Activated CD4-positive, alpha-beta T cell treated with anti-CD3 and anti-CD28 coated beads for 36 hours (primary cell): ENCODE measurements at regions not wholly inside any gene's neighbourhood (a gene's known extent, or its start where the extent isn't known, plus 50 kb on each side); places are given as distances from the start of the nearest gene placed in this dataset.

Source experiments
- ATAC-seq: fragments of 200-7000 bp; cut with Tn5 transposase; one replicate; pipeline ENCODE4 v1.10.0; 2021; ENCODE audit warnings: mild to moderate bottlenecking, moderate library complexity
- CTCF ChIA-PET: fragments of 350-600 bp; sonication (Branson Sonifier 250); formaldehyde crosslinking; loops from one replicate; lab custom pipeline; 2021; ENCODE audit warnings: antibody characterized with exemption; lab: Charles Lee
- POLR2A ChIA-PET: fragments of 350-600 bp; sonication (Branson Sonifier 250); formaldehyde crosslinking; loops from one replicate; lab custom pipeline; 2021; ENCODE audit warnings: antibody characterized with exemption, inconsistent platforms; lab: Charles Lee
- DNase-seq: peaks from one replicate; pipeline ENCODE4 v3.0.0-alpha.2; 2020
- H3K27ac Mint-ChIP-seq: one replicate; pipeline ENCODE4 v1.8.0; 2021; ENCODE audit warnings: mixed read lengths
- H3K27me3 Mint-ChIP-seq: one replicate; pipeline ENCODE4 v1.8.0; 2021; ENCODE audit warnings: mixed read lengths
- H3K36me3 Mint-ChIP-seq: one replicate; pipeline ENCODE4 v1.8.0; 2021; ENCODE audit warnings: low read depth, mixed read lengths
- H3K4me1 Mint-ChIP-seq: one replicate; pipeline ENCODE4 v1.8.0; 2021; ENCODE audit warnings: mixed read lengths
- H3K4me3 Mint-ChIP-seq: one replicate; pipeline ENCODE4 v1.8.0; 2021; ENCODE audit warnings: mild to moderate bottlenecking, moderate library complexity, mixed read lengths
- H3K9me3 Mint-ChIP-seq: one replicate; pipeline ENCODE4 v1.8.0; 2021; ENCODE audit warnings: low read depth, mixed read lengths
- intact Hi-C, 2 experiments: fragments of 100-400 bp; cut with DNase I in 1 of 2; cut with micrococcal nuclease in 1 of 2; formaldehyde crosslinking; loops; one replicate each; pipeline versions ENCODE4 v1.14.2 to v1.15.1; 2022 to 2024; cut with DNase I, micrococcal nuclease

- DNase-seq (no peak), ATAC-seq (no peak)
- ChIA-PET CTCF (no interaction called here), POLR2A (interaction anchor here (0.6 kb wide), 1 partner anchor 168 kb away, joined by 5 read pairs; no protein-coding TSS in a partner anchor)
- intact Hi-C loops: loop anchor here in 1 of 2 experiments (5.0 kb wide), 1 partner anchor 225 kb away; the partner anchor contains the start of gene THBS1
- H3K9me3 Mint-ChIP-seq: no peaks in the 10 kb centered on the region
- peaks cover 10% of the 10 kb centered on the region for H3K27me3 Mint-ChIP-seq
- no peak overlapping the region for H3K4me3 Mint-ChIP-seq
- H3K27ac Mint-ChIP-seq: no peak overlapping the region
- no peaks in the 10 kb centered on the region for H3K4me1 Mint-ChIP-seq
- no peaks in the 10 kb centered on the region for H3K36me3 Mint-ChIP-seq
Observed at GRCh38 chr15:39357480-39358268, 223.2 kb upstream of the THBS1 start.

- no peak overlapping the region for H3K27ac Mint-ChIP-seq
- H3K9me3 Mint-ChIP-seq: no peaks in the 10 kb centered on the region
- no peak for ATAC-seq
- ChIA-PET CTCF (interaction anchor here (0.6 kb wide), 1 partner anchor 30 kb away, joined by 3 read pairs; no protein-coding TSS in a partner anchor), POLR2A (interaction anchor here (0.5 to 0.6 kb wide), 2 partner anchors 42 to 169 kb away, joined by 4 to 5 read pairs; no protein-coding TSS in a partner anchor)
- H3K27me3 Mint-ChIP-seq: peaks cover 13% of the 10 kb centered on the region
- no peak for DNase-seq
- no peaks in the 10 kb centered on the region for H3K4me1 Mint-ChIP-seq
- intact Hi-C loops: loop anchor here in 1 of 2 experiments (5.0 kb wide), 1 partner anchor 224 kb away; the partner anchor contains the start of gene THBS1
- no peaks in the 10 kb centered on the region for H3K36me3 Mint-ChIP-seq
- no peak overlapping the region for H3K4me3 Mint-ChIP-seq
Observed at GRCh38 chr15:39358441-39359041, 222.3 kb upstream of the THBS1 start.

GRCh38 chr15:39359771-39360170, 221.1 kb upstream of the THBS1 start:
- Mint-ChIP-seq H3K4me3 (no peak overlapping the region), H3K9me3 (no peaks in the 10 kb centered on the region), H3K36me3 (no peaks in the 10 kb centered on the region), H3K27ac (no peak overlapping the region), H3K4me1 (no peaks in the 10 kb centered on the region), H3K27me3 (peaks cover 17% of the 10 kb centered on the region)
- ATAC-seq: no peak
- intact Hi-C loops: loop anchor here in 1 of 2 experiments (5.0 kb wide), 1 partner anchor 223 kb away; the partner anchor contains the start of gene THBS1
- CTCF ChIA-PET: interaction anchor here (0.7 kb wide), 1 partner anchor 221 kb away, joined by 3 read pairs; the partner anchor contains the start of gene THBS1
- DNase-seq: no peak
- POLR2A ChIA-PET: interaction anchor here (0.7 kb wide), 1 partner anchor 116 kb away, joined by 5 read pairs; no protein-coding TSS in a partner anchor

GRCh38 chr15:39360452-39360851, 220.4 kb upstream of the THBS1 start:
- H3K36me3 Mint-ChIP-seq: no peaks in the 10 kb centered on the region
- POLR2A ChIA-PET: interaction anchor here (0.7 kb wide), 1 partner anchor 117 kb away, joined by 5 read pairs; no protein-coding TSS in a partner anchor

GRCh38 chr15:39361497-39361896, 219.4 kb upstream of the THBS1 start:
- Mint-ChIP-seq H3K27me3 (peaks cover 17% of the 10 kb centered on the region), H3K9me3 (no peaks in the 10 kb centered on the region), H3K36me3 (no peaks in the 10 kb centered on the region), H3K27ac (no peak overlapping the region), H3K4me1 (no peaks in the 10 kb centered on the region), H3K4me3 (no peak overlapping the region)
- intact Hi-C loops: no loop called here
- CTCF ChIA-PET: no interaction called here
- ATAC-seq: no peak
- DNase-seq: no peak
- POLR2A ChIA-PET: no interaction called here

More at GRCh38 chr15:39360452-39360851, 220.4 kb upstream of the THBS1 start:
- no peaks in the 10 kb centered on the region for H3K4me1 Mint-ChIP-seq
- no peak overlapping the region for H3K27ac Mint-ChIP-seq
- DNase-seq: no peak
- H3K4me3 Mint-ChIP-seq: no peak overlapping the region
- H3K9me3 Mint-ChIP-seq: no peaks in the 10 kb centered on the region
- no peak for ATAC-seq
- H3K27me3 Mint-ChIP-seq: peaks cover 17% of the 10 kb centered on the region
- CTCF ChIA-PET: no interaction called here
- intact Hi-C loops: no loop called here

- Mint-ChIP-seq H3K27me3 (peaks cover 13% of the 10 kb centered on the region), H3K4me3 (no peak overlapping the region), H3K9me3 (no peaks in the 10 kb centered on the region), H3K27ac (no peak overlapping the region), H3K36me3 (no peaks in the 10 kb centered on the region), H3K4me1 (no peaks in the 10 kb centered on the region)
- intact Hi-C loops: no loop called here
- CTCF ChIA-PET: no interaction called here
- no peak for DNase-seq
- ATAC-seq: no peak
- POLR2A ChIA-PET: no interaction called here
Observed at GRCh38 chr15:39362821-39363561, 217.9 kb upstream of the THBS1 start.

GRCh38 chr15:39363761-39364586, 216.9 kb upstream of the THBS1 start:
- peaks cover 13% of the 10 kb centered on the region for H3K27me3 Mint-ChIP-seq
- ChIA-PET POLR2A (no interaction called here), CTCF (interaction anchor here (0.6 to 1.3 kb wide), 3 partner anchors 53 to 216 kb away, joined by 3 read pairs; no protein-coding TSS in a partner anchor)
- ATAC-seq (no peak), DNase-seq (no peak)
- no peaks in the 10 kb centered on the region for H3K9me3 Mint-ChIP-seq
- no peak overlapping the region for H3K27ac Mint-ChIP-seq
- no peaks in the 10 kb centered on the region for H3K36me3 Mint-ChIP-seq
- intact Hi-C loops: no loop called here
- H3K4me1 Mint-ChIP-seq: no peaks in the 10 kb centered on the region
- H3K4me3 Mint-ChIP-seq: no peak overlapping the region

GRCh38 chr15:39364721-39365120, 216.2 kb upstream of the THBS1 start:
- POLR2A ChIA-PET: no interaction called here
- CTCF ChIA-PET: interaction anchor here (0.6 to 1.3 kb wide), 2 partner anchors 52 to 215 kb away, joined by 3 read pairs; no protein-coding TSS in a partner anchor
- H3K4me1 Mint-ChIP-seq: no peaks in the 10 kb centered on the region
- intact Hi-C loops: no loop called here
- ATAC-seq (no peak), DNase-seq (no peak)
- H3K27me3 Mint-ChIP-seq: peaks cover 13% of the 10 kb centered on the region
- H3K4me3 Mint-ChIP-seq: no peak overlapping the region
- no peaks in the 10 kb centered on the region for H3K36me3 Mint-ChIP-seq
- no peak overlapping the region for H3K27ac Mint-ChIP-seq
- H3K9me3 Mint-ChIP-seq: peaks cover 2% of the 10 kb centered on the region

GRCh38 chr15:39365161-39365560, 215.7 kb upstream of the THBS1 start:
- Mint-ChIP-seq H3K27ac (no peak overlapping the region), H3K4me3 (no peak overlapping the region), H3K9me3 (peaks cover 4% of the 10 kb centered on the region), H3K4me1 (no peaks in the 10 kb centered on the region), H3K27me3 (peaks cover 9% of the 10 kb centered on the region), H3K36me3 (no peaks in the 10 kb centered on the region)
- no peak for DNase-seq
- intact Hi-C loops: no loop called here
- ATAC-seq: no peak
- POLR2A ChIA-PET: no interaction called here
- CTCF ChIA-PET: interaction anchor here (1.3 kb wide), 1 partner anchor 215 kb away, joined by 3 read pairs; no protein-coding TSS in a partner anchor

GRCh38 chr15:39365873-39366272, 215.0 kb upstream of the THBS1 start:
- POLR2A ChIA-PET: no interaction called here
- Mint-ChIP-seq H3K27me3 (peaks cover 9% of the 10 kb centered on the region), H3K9me3 (peaks cover 8% of the 10 kb centered on the region), H3K4me3 (no peak overlapping the region), H3K4me1 (no peaks in the 10 kb centered on the region), H3K27ac (no peak overlapping the region), H3K36me3 (no peaks in the 10 kb centered on the region)
- CTCF ChIA-PET: interaction anchor here (0.6 kb wide), 1 partner anchor 168 kb away, joined by 3 read pairs; no protein-coding TSS in a partner anchor
- ATAC-seq: no peak
- intact Hi-C loops: no loop called here
- no peak for DNase-seq
